CD4-positive, alpha-beta T cell treated with Interleukin-12 subunit alpha and Interleukin-12 subunit beta, for 1 hour (primary cell): ENCODE measurements at regions not wholly inside any gene's neighbourhood (a gene's known extent, or its start where the extent isn't known, plus 50 kb on each side); places are given as distances from the start of the nearest gene placed in this dataset.

Source experiments
- DNase-seq: peaks from one replicate; pipeline ENCODE4 v3.0.0-alpha.2; 2020

DNA sequence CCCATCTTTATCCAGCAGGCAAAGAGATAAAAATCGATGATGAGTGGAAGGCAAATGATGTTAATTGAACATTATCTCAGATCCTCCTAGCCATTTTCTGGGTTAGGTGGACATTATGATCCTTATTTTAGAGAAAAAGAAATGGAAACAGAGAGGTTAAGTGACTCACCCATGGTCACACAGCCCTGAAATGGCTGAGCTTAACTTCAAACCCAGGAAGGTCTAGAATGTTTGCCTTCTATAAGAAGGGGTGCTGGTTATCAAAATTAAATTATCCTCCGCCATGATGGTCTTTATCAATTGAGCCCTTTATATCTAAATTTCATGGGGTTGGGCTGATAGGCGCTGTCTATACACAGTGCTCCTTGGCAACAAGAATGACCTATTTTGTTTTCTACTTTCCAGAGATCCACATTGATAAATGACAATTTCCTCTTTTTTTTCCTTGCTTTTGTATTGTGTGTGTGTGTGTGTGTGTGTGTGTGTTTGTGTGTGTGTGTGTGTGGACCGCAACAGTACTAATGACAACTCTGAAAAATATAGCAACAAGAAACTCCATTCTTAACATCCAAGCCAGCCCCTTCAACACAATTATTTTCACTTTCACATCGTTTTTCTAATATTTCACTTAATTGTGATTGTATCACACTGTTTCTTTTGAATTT, 571.9 kb downstream of the VRK1 start:
- DNase-seq, result no peak

DNA sequence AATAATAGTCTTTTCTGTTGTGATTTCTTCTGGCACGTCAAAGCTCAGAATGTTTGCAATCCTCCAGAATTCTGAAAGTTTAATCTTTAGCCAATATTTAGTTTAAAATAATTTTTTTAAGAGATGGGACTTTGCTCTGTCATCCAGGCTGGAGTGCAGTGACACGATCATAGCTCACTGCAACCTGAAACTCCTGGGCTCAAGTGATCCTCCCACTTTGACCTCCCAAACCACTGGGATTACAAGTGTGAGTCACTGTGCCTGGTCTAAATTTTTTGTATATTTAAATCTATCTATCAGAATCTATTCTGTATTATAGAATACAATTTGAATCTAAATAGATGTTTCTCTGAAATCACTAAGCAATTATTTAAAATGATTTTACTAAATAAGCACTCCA, 572.7 kb downstream of the VRK1 start:
- no peak for DNase-seq

DNA sequence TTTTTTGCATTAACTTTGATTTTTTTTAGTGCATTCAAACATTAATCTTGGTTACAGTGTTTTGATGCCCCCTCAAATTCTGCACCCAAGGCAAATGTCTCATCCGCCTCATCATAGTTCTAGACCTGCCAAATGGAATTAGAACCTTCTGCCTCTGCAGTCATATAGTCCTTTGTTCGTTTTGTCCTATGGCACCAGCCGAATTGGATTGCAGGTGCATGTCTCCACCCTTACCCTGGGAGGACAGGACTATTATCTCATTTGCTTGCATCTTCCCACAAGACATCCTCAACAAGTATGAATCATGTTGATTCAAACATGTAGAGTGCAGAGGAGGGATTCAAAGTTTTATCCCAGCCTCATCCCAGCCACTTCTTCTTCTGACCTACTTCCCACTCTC, 579.1 kb downstream of the VRK1 start:
- no peak for DNase-seq

DNA sequence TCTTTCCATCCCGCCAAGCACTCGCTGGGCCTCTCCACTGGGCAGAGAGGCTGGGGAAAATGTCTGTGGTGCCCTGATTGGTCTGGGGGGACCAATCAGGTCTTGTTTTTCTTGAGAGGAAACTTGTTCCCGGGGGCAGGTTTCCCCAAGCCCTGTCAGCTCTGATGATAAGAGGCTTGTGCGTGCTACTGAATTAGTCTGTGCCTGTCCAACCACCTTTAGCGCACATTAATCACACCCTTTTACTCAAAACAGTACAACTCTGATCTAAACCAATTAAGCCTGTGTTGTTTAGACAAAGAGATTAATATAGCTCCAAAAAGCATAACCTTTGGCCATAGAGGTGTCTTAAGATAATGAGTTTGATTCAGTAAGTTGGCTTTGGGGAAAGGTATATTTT, 580.4 kb downstream of the VRK1 start:
- no peak for DNase-seq

DNA sequence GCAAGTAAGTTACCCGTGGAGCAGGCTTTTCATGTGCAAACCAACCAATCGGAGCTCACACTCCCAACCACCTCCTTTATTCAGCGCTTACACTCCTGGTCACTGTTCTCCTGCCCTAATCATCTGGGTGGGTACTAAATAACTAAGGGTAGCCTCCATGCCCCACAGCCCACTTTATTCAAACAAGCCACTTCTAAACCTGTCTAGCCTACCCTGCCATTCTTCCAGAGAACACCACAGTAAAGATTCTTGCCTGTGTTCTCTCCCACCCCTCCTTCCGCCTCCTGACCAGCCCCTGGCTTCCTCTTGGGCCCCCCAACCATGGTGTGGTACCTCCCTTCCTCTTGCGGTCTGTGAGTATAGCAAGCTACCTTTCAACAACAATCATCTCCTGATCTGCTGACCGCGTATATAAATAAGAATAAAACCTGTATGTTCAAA, 581.9 kb downstream of the VRK1 start:
- DNase-seq, result peak; percentile 54

DNA sequence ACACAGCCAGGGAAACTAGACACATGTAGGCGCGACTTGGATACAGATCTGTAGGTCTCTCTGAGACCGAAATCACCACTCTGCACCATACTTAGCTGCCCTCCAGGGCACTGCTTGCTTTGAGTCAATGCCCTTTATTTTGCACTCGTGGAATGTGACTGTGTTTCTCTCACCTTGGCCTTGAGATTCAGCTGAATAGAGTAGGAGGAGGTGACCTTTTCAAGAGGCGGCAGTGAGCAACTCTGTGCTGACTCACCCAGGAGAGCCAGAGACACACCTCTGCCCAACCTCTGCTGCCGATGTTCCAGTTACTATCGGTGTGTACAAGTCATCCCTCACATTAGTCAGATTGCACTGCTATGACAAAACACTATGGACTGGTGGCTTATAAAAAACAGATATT, 583.4 kb downstream of the VRK1 start:
- DNase-seq, result peak; percentile 18

DNA sequence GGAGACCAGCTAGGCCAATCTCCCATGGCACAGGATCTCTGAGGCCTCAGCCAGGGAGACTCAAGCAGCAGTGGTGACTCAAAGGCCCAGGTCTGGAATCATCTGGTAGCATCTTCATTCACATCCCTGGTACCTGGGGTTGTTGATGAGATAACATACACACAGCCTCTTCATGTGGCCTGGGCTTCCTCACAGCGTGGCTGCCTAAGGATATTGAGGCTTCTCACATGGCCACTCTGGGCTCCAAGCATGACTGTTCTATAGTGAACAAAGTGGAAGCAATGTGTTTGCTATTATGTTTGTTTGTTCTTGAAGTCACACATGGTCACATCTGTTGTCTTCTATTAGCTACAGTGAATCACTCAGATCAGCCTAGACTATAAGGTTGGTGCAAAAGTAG, 584.1 kb downstream of the VRK1 start:
- DNase-seq, result no peak

DNA sequence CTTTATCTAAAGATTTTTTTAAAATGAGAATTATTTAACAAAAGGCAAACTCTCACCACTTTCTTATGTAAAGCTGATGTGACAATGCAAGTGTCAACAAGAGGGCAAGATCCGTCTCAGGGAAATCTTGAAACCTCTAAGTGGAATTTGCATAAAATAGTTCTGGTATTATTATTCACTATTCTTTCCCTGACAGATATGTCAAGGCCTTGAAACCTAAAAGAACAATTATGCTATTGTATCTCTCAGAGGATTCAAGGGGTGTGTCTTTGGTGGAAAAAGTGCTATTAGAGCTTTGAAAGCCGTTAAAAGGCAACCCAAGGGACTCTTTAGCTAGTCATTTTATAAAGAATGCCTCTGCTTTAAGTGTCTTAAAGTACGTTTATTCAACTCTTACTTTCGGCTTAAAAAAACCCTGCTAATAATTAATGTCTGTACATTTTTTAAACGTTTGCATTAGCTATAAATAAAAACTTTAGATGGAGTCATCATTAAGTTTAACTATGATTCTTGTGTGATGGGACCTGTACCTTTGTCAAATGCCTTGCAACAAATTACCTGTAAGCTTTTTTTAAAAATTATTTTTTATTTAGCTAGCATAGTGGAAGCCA, 585.5 kb downstream of the VRK1 start:
- DNase-seq, result no peak

DNA sequence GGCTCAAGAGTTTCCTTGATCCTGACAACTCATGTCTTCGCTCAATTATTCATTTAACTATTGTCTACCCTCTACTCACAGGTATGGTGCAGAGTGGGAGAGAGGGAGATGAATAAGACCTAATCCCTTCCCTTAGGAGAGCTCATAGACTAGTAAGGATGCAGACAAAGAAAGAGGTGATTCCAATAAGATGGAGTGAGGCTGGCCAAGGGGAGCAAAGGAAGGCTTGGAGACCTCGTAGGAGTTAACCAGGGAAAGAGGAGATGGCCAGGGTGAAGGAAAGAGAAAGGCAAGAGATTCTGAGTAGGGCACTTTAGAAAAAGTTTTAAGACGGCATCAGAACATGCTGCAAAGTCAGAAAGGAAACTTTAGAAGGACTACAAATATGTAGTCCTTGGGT, 588.5 kb downstream of the VRK1 start:
- DNase-seq, result no peak

DNA sequence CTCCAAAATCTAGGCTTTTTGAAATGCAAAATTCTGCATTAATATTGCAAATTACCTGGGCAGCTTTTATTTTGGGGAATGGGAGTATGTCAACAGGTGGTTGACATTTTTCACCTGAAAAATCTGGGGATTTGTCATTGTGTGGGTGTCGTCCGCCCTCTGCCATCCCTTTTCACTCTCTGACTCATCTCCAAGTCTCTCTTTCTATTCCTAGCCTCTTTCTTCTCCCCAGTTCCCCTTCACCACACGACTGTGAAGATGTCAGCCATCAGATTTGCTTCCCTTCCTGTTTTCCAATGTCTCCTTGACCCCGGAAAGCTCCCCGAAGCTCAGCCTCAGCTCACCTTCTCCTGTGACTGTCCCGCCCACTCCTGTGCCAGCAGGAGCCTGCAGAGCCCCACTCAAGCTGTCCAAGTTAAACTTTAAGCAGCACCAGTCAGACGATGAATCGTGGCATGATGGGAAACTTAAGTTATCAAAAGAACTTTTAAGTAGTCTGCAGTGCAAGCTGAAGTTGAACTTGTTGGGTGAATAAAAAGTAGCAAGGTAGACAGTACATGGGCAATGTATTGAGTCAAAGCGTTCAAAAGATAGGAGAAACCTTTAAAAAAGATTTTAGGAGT, 590.2 kb downstream of the VRK1 start:
- DNase-seq, result no peak

DNA sequence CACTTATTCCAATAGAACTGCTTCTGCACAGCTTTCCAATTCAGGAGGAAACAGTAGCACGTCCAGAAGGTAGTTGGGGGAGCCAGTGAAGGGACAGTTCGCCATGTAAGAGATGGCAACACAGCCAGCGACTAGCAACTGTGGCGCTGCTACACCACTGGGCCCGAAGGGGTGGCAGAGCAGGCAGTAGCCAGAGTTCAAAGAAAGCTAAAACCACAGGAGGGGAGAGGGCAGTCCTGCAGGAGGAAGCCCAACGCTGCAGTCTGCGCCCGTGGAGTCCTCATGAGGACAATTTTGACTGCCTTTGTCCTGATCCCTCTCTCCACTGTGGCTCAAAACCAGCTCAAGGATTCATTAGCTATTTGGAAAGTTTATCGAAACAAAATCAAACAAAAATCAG, 591.2 kb downstream of the VRK1 start:
- no peak for DNase-seq

DNA sequence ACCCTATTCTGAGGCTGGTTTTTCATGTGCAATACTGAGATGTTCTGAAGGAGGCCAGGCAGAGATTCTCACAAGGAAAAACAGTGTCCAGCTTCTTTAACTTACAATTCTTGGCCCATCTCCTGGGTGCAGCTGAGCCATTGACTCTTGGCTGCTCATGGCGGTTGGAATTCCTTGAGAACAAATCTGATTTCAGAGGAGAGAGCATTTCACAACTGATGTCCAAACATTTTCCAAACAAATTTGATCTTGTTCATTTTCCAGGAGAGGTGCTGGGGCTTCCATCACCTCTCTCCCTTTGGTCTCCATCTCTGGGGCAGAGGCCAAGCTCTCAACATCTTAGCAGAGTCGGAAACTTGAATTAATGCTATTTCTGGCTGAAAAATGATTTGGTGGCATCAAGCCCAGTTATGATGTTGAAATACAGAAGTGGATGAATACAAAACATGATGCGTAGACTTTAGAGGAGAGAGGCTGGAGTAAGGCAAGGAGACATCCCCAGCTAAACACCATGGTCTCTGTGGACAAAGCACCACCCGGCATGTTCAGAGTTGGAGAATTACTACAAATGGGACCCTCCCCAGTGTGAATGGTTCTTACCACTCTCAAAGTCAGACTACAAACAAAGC, 593.0 kb downstream of the VRK1 start:
- DNase-seq, result no peak

DNA sequence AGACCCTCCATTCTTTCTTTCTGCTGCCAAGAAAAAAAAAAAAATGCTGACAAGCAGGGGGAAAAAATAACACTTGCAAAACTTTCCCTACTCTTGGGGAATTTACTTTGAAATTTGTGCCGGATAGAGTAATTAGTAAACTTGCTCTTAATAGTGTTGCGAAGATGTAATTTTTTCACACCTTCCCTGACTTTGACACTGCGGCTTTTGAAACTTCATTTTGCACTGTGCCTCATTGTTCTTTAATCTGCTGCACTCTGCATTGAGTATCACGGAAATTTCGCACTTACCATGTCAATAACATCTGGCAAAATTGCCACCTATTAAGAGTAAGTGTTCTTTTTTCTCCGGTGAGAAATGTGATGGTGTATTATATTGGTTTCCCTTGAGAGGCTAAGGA, 596.1 kb downstream of the VRK1 start:
- peak; percentile 33 for DNase-seq

DNA sequence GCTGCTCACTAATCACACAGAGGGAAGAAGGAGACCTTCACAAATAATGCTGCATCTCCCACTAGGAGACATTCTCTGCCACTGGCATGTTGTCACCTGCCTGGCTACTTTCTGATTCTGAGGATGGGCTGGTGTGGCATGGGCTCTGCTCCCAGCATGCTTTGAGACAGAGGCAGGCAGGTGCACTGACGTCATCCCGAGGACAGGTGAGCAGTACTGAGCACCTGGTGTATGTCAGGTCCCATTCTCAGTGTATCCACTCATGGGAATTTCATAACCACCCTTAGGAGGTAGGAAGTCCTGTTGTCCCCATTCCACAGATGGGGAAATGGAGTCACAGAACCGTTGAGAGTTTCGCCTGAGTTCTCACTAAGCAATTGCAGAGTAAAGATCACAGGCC, 597.9 kb downstream of the VRK1 start:
- no peak for DNase-seq

DNA sequence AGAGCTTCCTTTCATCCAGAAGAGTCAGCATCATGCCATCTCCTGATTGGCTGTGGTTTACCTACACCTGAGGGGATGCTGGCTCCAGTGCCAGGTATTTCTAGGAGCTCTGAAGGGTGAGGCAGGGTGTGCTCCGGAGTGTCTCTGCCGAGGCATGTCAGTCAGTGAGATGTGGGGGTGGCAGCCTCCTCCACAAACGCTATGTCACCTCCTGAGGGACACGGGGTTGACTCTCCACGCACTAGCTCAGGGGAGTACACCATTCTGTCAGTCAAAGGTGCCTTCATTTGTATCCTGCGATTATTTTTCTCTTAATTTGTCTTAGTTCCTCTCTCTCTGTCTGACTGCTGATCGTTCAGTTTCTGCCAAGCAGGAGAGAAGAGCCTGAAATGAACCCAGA, 604.5 kb downstream of the VRK1 start:
- no peak for DNase-seq

DNA sequence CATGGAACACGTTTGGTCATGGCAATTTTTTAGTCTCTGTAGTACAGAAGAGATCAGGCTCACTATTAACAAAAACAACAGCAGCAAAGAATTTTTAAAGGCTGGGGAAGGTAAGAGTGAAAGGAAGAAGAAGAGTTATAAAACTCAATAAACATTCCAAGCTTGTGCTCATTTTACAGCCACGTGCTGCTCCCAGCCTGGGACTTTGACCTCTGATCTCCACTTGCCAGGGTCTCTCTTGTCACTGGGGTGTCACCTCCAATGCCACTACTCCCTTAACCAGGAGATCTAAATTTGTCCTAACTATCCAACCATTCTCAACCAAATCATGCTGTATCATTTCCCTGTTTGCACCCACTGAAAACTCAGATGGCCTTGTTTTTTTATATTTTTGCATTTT, 605.1 kb downstream of the VRK1 start:
- DNase-seq, result no peak

DNA sequence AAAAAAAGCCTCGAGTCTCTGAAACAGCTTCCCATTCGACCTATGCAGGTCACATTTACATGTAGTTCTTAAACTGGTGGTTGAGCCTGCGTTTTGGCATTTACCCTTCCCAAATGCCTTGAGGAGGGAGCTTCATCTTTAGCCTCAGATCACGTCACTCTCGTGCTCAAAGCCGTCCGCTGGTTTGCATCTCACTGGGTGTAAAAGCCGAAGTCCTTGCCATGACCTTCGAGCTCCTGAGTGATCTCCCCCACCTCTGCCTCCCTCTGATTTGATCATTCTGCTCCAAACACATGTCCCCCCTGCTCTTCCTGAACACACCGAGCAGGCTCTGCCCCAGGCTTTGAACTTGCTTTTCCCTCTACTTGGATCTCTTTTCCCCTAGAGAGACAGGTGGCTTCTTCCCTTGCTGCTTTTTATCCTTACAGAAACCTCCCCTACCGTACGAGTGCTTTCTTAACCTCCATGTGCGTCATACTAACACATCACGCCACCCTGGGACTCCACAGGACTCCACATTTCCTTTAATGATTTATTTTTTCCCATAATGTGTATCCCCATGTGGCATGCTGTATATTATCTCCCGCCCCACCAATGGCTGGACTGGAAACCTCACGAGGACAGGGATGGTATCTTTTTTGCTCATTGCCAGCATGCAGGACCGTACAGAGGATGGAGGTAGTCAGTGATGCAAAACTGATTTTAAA, 610.7 kb downstream of the VRK1 start:
- DNase-seq, result no peak

DNA sequence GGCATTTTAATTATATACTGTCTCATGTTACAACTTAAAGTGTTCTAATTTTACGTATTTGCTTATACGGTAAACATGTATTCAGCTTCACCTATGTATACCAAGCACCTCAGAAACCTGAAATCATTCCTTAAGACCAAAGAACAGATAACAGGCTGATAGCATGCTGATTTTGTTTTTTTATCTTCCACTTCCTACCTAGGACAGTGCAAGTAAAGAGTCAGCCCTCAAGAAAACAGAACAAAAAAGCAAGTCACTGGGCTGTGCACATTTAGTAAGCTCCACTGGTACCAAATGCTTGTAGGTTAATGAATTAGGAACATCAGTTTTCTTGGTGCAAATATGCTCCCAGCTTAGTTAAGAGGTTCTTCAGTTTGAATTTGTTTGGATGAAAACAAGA, 611.3 kb downstream of the VRK1 start:
- no peak for DNase-seq

DNA sequence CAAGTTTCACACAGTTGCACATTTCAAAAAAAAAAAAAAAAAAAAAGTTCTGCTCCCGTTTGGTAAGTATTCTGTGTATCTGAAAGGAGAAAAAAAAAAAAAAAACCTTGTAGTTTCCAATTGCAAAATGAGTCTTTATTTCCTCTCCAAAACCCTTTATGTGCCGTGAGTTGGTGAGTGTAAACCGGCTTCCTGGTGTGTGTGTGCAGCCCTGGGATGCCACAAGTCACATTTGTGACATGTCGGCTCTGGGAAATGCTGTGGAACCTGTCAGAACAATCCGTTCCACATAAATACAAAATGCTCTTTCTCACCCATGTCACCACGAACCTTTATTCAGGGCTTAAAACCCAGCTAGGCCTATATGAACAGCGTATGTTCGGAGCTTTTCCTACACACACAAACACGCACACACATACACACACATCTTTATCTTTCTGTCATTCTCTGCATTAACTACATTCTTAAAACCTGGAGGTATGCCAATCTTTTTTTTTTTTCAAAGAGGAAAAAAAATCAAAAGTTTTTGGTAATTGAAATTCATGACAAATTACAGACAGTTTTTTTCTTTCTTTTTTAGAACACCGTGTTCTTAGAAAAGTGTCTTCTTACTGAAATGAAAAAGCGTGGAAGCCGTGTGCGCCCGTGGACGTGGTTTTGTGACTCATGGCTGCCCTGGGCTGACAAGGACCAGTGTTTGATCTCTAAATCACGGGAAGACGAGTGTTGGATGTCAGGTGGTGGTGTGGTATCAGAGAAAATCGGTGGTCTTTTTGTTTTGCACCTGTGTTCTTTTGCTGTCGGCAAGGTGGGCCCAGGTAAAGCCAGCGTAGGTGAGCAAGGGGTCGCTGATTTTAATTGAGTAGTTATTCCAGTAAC, 612.0 kb downstream of the VRK1 start:
- peak; percentile 18 for DNase-seq

DNA sequence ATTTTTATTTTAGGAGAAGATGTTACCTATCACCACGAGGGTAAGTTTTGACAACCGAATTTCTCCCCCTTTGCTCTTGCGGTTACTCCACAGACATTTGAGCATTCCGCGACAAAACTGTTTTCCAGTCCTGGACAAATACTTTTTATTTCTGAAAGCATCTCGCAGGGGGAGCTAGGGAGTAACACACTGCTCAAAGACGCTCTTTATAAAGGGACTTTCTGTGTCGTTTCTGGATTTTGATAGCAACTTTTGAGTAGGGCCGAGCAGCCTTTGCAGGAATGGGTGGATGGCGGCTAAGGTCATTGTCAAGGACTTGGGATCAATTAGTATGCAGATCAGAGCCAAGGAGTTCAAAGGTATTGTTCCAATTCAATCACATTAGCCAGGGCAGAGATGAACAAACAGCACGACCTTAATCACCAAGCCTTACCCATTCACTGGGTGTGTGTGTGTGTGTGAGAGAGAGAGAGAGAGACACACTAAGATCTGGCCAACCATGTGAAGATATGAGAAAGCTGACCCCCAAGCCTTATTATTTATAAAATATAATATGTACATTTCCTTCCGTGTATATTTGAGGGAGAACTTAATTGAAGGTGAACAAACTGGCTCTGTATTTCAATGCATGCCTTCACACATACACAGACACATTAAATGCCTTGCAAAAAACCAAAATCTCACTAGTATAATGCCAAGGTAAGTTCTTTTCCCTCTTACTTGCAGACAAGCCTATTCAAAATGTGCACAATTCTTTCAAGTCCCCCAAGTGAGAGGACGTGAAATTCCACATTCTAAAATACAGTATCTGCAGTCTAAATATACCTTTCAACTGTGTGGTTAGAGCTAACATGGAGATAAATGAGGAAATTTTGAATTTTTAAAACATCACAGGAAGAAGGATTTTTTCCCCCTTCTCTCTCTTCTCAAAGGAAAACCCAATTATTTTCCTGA, 613.8 kb downstream of the VRK1 start:
- no peak for DNase-seq

DNA sequence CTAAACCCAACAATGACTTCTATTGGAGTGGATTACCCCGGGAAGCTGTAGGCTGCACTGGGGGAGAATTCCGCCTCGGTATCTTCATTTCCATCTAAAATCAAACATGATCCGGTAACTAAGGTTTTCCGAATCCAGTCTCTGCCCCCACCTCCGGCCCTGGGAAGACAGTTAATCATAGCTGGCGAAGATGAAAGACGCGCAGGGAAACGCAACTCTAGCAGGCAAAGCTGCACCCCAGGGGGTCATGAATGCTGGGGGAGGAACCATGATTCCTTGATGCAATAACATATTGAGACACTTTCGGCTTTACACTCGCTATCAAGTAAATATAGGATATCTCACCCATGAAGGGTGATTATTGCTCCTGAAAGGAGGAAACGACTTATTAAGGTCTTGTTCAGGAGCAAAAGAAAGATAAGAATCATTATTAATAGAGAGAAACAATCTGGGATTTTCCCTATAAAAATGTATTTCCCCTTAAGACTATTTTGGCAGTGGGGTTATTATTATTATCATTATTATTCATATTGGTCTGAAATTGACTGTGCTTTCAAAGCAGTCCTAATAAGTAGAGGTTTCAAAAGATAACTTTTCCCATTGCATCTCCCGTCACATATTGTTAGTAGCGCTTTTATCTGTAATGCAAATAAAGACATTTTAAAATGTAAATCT, 614.9 kb downstream of the VRK1 start:
- DNase-seq, result no peak
